Loucy (cell line): ENCODE measurements at regions not wholly inside any gene's neighbourhood (a gene's known extent, or its start where the extent isn't known, plus 50 kb on each side); places are given as distances from the start of the nearest gene placed in this dataset.

Experiments
- H2AFZ ChIP-seq: fragments of 200-600 bp; sonication (generic); 2 replicates; pipeline ENCODE4 v1.6.0; 2016; ENCODE audit warnings: antibody characterized with exemption, mild to moderate bottlenecking, low read length, moderate library complexity
- H3F3A ChIP-seq: fragments of 200-600 bp; 2 replicates; pipeline ENCODE4 v1.6.0; 2016; ENCODE audit warnings: antibody characterized with exemption, low read depth, mild to moderate bottlenecking
- H3K27me3 ChIP-seq: fragments of 200-600 bp; sonication (generic); 2 replicates; pipeline ENCODE4 v1.6.1; 2014; ENCODE audit warnings: low read length, mild to moderate bottlenecking; ENCODE audit not compliant: insufficient read depth, poor library complexity, severe bottlenecking
- H3K36me3 ChIP-seq: fragments of 200-600 bp; sonication (generic); 2 replicates; pipeline ENCODE4 v1.6.1; 2016; ENCODE audit warnings: low read length; ENCODE audit not compliant: insufficient read depth
- H3K4me1 ChIP-seq: fragments of 200-600 bp; sonication (generic); 2 replicates; pipeline ENCODE4 v1.5.1; 2014; ENCODE audit warnings: low read length, mild to moderate bottlenecking; ENCODE audit not compliant: insufficient read depth, poor library complexity, severe bottlenecking
- H3K4me2 ChIP-seq: fragments of 200-600 bp; sonication (generic); 2 replicates; pipeline ENCODE4 v1.6.0; 2014; ENCODE audit warnings: antibody characterized with exemption, low read length, low read depth, mild to moderate bottlenecking; ENCODE audit not compliant: poor library complexity, severe bottlenecking
- H3K4me3 ChIP-seq: fragments of 200-600 bp; sonication (generic); 2 replicates; pipeline ENCODE4 v1.5.1; 2014; ENCODE audit warnings: low read length, mild to moderate bottlenecking, mixed read lengths; ENCODE audit not compliant: poor library complexity, severe bottlenecking
- H3K79me2 ChIP-seq: fragments of 200-600 bp; sonication (generic); 2 replicates; pipeline ENCODE4 v1.6.1; 2014; ENCODE audit warnings: low read length; ENCODE audit not compliant: insufficient read depth
- H3K9ac ChIP-seq: fragments of 200-600 bp; sonication (generic); 2 replicates; pipeline ENCODE4 v1.6.0; 2014; ENCODE audit warnings: mild to moderate bottlenecking, low read depth, low read length, moderate library complexity; ENCODE audit not compliant: poor library complexity, severe bottlenecking
- H3K9me2 ChIP-seq: fragments of 200-600 bp; sonication (generic); replicated peaks from 2 replicates; pipeline ENCODE4 v1.6.1; 2016; ENCODE audit warnings: low read depth, low read length, mixed read lengths
- H3K9me3 ChIP-seq: fragments of 200-600 bp; sonication (generic); 2 replicates; pipeline ENCODE4 v1.6.1; 2014; ENCODE audit warnings: mild to moderate bottlenecking, antibody characterized with exemption, low read length, low read depth; ENCODE audit not compliant: insufficient read depth
- H4K20me1 ChIP-seq: fragments of 200-600 bp; sonication (generic); 2 replicates; pipeline ENCODE4 v1.6.0; 2014; ENCODE audit warnings: antibody characterized with exemption, low read length, mild to moderate bottlenecking; ENCODE audit not compliant: insufficient read depth, poor library complexity, severe bottlenecking
- EZH2phosphoT487 ChIP-seq: fragments of 200-600 bp; IDR thresholded peaks from 2 replicates; pipeline ENCODE4 v1.6.1; 2018; ENCODE audit warnings: antibody characterized with exemption, mild to moderate bottlenecking, moderate library complexity, borderline replicate concordance
- TF ChIP-seq, protein P1 (sequence below): fragments of 200-600 bp; sonication (generic); conservative IDR thresholded peaks from 2 replicates; pipeline ENCODE4 v1.5.1; 2014; ENCODE audit warnings: mild to moderate bottlenecking, antibody characterized with exemption, low read length

GRCh38 chrX:99301990-99302389, 1108.1 kb downstream of the PCDH19 start:
- Histone ChIP-seq H3K9me3 (no peaks in the 10 kb centered on the region), H3K9ac (no peak overlapping the region), H3K9me2 (no peaks in the 10 kb centered on the region), H3K36me3 (no peaks in the 10 kb centered on the region), H3K4me3 (no peak overlapping the region), H3K4me1 (no peaks in the 10 kb centered on the region), H2AFZ (no peak overlapping the region), H3K27me3 (no peaks in the 10 kb centered on the region), H3F3A (no peaks in the 10 kb centered on the region), H3K4me2 (no peak overlapping the region), H4K20me1 (no peaks in the 10 kb centered on the region), H3K79me2 (no peaks in the 10 kb centered on the region)
- TF ChIP-seq EZH2phosphoT487: no peak
- TF ChIP-seq, protein P1, sequence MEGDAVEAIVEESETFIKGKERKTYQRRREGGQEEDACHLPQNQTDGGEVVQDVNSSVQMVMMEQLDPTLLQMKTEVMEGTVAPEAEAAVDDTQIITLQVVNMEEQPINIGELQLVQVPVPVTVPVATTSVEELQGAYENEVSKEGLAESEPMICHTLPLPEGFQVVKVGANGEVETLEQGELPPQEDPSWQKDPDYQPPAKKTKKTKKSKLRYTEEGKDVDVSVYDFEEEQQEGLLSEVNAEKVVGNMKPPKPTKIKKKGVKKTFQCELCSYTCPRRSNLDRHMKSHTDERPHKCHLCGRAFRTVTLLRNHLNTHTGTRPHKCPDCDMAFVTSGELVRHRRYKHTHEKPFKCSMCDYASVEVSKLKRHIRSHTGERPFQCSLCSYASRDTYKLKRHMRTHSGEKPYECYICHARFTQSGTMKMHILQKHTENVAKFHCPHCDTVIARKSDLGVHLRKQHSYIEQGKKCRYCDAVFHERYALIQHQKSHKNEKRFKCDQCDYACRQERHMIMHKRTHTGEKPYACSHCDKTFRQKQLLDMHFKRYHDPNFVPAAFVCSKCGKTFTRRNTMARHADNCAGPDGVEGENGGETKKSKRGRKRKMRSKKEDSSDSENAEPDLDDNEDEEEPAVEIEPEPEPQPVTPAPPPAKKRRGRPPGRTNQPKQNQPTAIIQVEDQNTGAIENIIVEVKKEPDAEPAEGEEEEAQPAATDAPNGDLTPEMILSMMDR: peak; percentile 46

DNA sequence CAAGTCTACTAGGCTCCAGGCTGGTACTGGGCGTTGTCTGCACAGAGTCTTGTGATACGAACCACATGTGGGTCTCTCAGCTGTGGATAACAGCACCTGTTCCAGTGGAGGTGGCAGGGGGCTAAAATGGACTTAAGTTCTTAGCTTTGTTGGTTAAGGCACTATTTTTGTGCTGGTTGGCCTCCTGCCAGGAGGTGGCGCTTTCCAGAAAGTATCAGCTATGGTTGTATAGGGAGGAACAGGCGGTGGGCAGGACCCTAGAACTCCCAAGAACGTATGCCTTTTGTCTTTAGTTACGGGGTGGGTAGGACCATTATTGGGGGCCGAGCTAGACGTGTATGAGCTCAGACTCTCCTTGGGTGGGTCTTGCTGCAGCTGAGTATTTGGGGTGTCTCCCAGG, 1138.4 kb downstream of the PCDH19 start:
- H3K36me3 ChIP-seq: no peaks in the 10 kb centered on the region
- no peaks in the 10 kb centered on the region for H3K4me1 ChIP-seq
- H3K4me3 ChIP-seq: no peak overlapping the region
- H3K9ac ChIP-seq: no peak overlapping the region
- no peaks in the 10 kb centered on the region for H3K27me3 ChIP-seq
- H3K4me2 ChIP-seq: no peak overlapping the region
- H3F3A ChIP-seq: no peaks in the 10 kb centered on the region
- H3K9me3 ChIP-seq: no peaks in the 10 kb centered on the region
- H2AFZ ChIP-seq: no peak overlapping the region
- no peaks in the 10 kb centered on the region for H3K9me2 ChIP-seq
- H3K79me2 ChIP-seq: no peaks in the 10 kb centered on the region
- H4K20me1 ChIP-seq: no peaks in the 10 kb centered on the region
- TF ChIP-seq EZH2phosphoT487: no peak

- Histone ChIP-seq H3K36me3 (no peaks in the 10 kb centered on the region), H3K4me1 (no peaks in the 10 kb centered on the region), H3K9me2 (no peaks in the 10 kb centered on the region), H3K4me3 (no peak overlapping the region), H3K4me2 (no peak overlapping the region), H2AFZ (no peak overlapping the region), H3K79me2 (no peaks in the 10 kb centered on the region), H3K27me3 (no peaks in the 10 kb centered on the region), H3F3A (no peaks in the 10 kb centered on the region), H4K20me1 (no peaks in the 10 kb centered on the region), H3K9me3 (no peaks in the 10 kb centered on the region), H3K9ac (no peak overlapping the region)
- TF ChIP-seq, protein P1: no peak
- no peak for TF ChIP-seq EZH2phosphoT487
Observed at GRCh38 chrX:99266255-99266654, 1143.8 kb downstream of the PCDH19 start.

DNA sequence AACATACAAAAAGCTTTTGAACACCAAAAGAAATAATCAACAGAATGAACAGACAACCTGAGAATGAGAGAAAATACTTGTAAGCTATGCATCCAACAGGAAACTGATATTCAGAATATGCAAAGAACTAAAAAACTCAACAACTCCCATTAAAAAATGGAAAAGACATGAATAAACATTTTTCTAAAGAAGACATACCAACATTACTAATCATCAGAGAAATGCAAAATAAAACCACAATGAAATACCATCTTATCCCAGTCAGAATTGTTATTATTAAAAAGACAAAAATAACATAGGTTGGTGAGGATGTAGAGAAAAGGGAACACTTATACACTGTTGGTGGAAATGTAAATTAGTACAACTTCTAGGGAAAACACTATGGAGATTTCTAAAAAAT, 1161.9 kb downstream of the PCDH19 start:
- H3K27me3 ChIP-seq: no peaks in the 10 kb centered on the region
- H3F3A ChIP-seq: no peaks in the 10 kb centered on the region
- no peak overlapping the region for H2AFZ ChIP-seq
- H3K9me2 ChIP-seq: no peaks in the 10 kb centered on the region
- H4K20me1 ChIP-seq: no peaks in the 10 kb centered on the region
- H3K79me2 ChIP-seq: no peaks in the 10 kb centered on the region
- TF ChIP-seq, protein P1: no peak
- TF ChIP-seq EZH2phosphoT487: no peak
- H3K36me3 ChIP-seq: no peaks in the 10 kb centered on the region
- H3K9ac ChIP-seq: no peak overlapping the region
- H3K4me2 ChIP-seq: no peak overlapping the region
- H3K4me3 ChIP-seq: no peak overlapping the region
- H3K9me3 ChIP-seq: no peaks in the 10 kb centered on the region
- no peaks in the 10 kb centered on the region for H3K4me1 ChIP-seq
